ENCODE measurements at regions not wholly inside any gene's neighbourhood (a gene's known extent, or its start where the extent isn't known, plus 50 kb on each side); places are given as distances from the start of the nearest gene placed in this dataset.

DNA sequence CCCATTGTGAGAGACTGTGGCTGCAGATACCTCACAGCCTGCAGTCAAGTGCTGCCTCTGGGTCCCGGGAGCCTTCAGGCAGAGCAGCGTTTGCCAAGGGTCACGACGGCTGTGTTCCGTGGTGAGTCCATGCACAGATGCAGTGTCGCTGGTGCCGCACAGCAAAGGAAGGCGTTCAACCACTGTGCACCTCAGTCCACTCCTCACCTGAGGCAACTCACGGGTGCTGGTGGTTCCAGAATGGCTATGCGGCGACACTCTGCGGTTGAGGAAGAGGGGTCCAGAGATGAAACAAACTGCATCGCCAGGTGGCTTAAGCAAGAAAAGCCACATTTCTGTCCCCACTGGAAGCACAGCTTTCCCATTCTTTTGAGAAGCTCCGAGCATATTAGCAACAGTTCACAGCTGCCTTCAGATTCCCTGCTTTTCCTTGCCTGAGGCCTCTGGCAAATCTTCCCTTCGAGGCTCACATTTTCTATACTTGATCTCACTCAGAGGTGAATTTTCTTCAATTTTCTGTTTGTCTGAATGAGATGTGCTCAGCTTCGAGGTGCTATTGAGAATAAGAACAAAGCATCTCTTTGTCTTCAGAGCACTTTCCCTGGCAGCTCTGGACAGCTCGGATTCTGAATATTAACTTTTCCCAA lies 208.8 kb upstream of the TWIST2 start:
- no peak for DNase-seq

DNA sequence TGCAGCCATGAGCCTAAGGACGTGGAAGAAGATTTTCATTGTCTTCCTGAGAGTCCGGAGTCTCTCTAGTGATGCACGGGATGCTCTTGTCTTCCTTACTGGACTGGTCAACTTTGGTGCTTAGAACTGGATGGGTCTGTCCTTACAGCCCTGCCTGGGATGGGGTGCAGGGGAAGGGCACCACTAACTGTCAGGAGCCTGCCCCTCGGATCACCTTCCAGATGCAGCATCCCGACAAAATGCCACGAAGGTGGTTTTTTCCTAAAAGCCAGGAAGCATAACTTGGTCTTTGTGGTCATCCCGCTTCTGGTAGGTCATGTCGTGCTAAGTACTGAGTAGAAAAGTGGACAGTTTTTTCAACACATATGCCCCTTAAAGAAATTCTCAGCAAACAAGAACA lies 207.4 kb upstream of the TWIST2 start:
- no peak for DNase-seq

DNA sequence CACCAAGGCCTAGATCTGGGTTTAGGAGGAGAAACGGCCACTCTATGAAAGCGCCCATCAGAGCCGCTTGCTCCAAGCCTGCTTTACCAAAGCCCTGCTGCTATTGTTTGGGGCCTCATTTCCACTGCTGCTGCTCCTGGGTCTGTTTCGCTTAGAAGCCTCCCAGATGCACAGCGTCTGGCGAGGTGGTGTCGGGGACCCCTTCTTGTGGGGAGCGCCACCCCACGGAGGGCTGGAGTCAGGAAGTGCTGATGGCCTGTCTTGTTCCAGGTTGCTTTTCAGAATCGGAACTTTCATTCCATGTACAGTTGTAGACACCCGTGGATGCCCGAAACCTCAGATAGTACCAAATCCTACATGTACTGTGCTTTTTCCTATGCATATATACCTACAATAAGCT lies 204.9 kb upstream of the TWIST2 start:
- DNase-seq: no peak

DNA sequence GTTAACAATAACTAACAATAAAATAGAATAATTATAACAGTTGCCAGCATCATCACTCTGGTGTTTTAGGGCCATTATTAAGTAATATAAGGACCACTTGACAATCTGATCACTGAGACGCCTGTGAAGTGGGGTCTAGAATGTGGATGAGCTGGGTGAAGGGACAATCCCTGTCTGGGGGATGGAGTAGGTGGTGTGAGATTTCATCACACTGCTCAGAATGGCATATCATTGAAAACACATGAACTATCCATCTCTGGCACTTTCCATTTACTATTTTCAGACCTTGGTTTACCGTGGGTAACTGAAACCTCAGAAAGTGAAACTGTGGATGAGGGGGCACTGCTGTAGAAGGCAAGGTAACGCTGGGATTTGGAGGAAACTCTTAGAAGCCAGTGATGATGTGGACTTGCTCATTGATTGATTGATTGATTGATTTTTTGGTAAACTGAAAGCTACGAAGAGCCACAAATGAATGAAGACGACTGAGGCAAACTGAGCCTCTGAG lies 204.4 kb upstream of the TWIST2 start:
- DNase-seq: no peak

DNA sequence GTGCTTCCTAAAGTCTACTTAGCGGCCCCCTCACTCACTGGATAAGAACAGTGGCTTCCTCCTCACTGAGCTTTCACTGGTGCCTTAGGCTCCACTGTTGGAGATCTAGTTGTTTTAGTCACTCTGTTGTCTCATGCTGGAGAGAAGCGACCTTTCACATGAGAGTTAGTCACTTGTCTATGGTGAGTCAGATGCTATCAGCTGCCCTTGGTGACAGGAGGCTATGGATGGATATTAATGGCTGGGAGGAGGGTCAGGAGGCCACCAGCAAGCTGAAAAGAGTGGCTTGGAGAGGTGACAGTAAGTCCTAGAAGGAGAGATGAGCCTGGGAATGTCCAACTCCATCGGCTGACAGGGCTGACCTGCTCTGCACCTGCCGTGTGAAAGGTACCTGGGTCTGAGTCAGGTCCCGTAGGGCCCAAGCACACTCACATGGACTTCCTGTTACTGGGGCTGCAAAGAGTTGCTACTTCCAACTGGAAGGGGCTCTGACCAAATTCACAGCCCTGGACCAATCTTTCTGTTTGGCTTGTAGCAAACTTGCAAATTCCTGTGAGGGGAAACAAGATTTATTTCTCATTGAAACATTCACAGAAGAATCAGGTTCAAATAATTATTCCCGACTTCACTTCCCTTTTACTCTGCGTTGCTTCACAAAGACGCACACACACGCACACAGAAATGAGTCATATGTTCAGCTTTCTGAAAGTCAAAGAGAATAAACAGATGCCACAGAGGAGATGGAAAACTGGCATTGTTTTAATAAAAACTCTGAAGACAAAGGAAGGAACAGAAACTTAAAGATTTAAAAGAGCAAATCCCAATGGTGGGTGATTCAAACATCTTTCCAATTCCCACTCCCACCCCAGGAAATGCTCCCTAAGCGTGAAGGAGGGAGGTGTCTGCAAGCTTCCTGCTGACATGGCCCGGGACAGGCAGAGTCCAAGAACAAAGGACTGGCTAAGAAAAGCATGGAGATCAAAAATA lies 203.5 kb upstream of the TWIST2 start:
- DNase-seq: no peak

DNA sequence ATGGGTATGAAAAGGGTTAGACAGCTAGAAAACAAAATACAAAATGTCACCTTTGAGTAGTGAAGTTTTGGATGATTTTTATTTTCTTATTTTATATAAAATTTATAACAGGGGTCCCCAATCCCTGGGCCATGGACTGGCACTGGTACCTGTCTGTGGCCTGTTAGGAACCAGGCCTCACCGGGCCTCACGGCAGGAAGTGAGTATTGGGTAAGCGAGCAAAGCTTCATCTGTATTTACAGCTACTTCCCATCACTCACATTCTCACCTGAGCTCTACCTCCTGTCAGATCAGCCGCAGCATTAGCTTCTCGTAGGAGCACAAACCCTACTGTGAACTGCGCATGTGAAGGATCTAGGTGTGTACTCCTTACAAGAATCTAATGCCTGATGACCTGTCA lies 202.8 kb upstream of the TWIST2 start:
- DNase-seq: no peak

DNA sequence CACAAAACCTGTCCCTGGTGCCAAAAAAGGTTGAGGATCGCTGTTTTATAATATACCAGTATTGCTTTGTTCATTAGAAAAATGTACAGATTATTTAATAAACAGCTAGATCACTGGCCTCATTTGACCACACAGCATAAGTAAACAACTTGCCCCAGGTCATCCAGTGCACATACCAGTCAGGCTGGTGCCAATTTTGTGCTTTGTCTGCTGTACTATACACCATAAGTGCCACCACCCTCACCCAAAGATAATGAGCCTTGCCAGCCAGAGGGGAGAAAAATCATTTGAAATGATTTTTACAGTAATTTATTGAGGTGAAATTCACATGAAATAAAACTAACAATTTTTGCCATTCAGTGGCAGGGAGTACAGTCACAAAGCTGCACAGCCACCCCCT lies 202.2 kb upstream of the TWIST2 start:
- DNase-seq: no peak

DNA sequence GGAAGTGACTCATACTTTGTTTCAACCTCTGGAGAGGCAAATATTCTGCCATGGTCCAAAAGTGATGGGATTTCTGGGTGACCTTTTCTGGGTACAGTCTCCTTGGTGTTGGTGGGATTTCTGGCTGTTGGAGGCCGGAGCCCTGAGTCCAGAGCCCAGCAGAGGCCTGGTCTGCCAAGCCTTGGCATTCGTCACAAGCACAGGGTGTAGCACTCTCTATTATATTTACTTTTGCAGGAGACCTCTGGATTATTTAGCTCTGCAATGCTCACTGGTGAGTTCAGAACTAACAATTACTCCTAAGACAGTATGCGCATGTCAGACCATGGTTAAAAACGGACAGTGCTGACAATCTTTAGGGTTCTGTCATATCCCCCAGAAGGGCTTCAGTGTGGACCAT lies 201.6 kb upstream of the TWIST2 start:
- no peak for DNase-seq

DNA sequence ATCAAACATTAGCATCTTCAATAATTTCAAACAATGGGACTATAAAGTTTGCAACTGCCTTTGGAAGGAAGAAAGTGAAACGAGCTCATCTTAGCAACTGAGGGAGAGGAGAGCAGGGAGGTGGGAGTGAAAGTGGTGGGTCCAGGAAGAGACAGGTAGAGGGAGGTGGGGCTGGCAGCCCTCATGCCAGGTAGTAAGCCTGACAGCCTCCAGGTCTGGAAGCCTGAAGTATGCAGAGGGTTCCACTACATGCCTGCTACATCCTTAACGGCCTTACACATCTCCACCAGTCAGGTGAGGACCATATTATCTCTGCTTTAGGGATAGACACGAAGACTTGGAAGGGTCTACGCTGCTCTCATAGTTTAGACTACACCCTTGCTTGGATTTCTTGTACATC lies 201.1 kb upstream of the TWIST2 start:
- no peak for DNase-seq

DNA sequence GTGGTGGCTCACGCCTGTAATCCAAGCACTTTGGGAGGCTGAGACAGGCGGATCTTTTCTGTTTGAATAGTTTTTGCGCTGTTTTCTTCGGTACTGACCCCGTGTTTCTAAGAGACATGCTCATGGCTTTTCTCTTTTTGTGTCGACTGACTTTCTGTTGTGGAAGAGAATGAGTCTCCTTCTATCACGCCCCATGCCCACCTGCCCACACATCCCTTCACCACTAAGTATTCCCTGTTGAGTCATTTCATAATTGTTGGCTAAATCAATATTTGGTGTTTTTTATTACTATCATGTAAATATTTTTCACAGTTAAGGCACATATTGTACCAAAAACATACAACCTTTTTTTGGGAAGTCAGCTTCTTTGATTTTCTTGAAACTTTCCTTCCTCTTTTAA lies 198.8 kb upstream of the TWIST2 start:
- no peak for DNase-seq

DNA sequence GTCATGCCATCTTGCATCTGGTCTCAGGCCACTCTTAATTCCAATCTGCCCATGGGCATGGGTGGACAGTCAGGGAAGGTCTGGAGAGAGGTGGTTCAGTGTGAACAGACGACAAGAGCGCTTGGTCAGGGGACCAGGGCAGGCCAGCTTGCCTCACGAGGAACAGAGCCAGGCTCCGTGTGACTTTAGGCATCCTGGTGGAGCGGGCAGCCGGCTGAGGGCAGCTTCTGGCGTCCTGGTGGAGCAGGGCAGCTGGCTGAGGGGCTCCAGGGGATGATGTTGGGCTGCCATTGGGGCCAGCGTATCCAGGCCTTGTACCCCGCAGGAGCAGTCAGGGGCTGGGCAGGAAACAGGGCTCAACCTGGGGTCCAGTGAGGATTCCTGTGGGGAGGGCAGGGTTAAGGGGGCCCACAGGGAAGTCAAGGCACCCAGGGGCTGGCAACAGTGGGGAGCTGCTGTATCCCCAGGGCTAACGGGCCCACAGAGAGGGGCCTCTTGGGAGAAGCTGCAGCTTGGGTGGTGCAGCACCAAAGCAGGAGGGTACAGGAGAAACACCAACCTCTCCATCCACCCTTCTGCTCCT lies 197.9 kb upstream of the TWIST2 start:
- DNase-seq: no peak

DNA sequence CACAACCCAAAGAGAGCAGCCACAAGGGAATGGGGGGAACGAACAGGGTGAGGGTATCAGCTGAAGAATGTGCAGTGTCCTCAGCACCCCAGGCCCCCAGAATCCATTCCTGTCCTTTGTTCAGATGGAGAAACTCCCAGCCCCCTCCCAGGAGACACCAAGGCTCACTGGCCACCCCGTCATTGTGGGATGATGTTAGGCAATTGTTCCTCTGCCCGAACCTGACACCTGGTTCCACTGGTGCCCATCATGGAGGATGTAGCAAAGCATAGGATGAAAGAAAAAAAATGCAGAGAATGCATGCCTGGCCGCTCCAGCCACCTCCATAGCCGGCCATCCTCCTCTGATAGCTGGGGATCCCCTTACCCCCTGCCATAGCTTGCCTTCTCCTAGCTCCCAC lies 197.3 kb upstream of the TWIST2 start:
- DNase-seq: no peak

DNA sequence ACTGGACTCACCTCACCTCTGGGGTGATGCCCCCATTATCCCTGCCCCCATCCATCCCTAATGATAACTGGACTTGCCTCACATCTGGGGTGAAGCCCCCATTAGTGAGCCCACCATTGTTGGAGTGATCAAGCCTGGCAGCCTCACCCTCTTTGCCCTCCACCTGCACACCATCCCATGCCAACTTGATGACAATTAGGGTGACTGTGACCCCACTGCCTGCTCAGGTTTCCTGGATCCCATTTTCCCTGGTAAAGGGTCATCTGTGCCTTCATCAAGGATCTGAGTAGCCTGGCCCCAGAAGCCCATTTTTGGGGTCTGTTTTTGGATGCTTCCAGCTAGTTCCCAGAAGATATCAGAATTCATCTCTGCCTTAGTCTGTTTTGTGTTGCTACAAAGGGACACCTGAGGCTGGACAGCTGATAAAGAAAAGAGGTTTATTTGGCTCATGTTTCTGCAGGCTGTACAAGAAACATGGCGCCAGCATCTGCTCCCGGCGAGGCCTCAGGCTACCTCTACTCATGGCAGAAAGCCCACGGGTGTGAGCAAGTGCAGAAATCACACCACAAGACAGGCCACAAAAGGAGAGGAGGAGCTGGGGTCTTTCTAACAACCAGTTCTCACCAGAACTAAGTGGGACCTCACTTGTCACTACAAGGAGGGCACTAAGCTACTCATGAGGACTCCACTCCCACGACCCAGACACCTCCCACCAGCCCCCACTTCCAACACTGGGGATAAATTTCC lies 196.4 kb upstream of the TWIST2 start:
- no peak for DNase-seq

DNA sequence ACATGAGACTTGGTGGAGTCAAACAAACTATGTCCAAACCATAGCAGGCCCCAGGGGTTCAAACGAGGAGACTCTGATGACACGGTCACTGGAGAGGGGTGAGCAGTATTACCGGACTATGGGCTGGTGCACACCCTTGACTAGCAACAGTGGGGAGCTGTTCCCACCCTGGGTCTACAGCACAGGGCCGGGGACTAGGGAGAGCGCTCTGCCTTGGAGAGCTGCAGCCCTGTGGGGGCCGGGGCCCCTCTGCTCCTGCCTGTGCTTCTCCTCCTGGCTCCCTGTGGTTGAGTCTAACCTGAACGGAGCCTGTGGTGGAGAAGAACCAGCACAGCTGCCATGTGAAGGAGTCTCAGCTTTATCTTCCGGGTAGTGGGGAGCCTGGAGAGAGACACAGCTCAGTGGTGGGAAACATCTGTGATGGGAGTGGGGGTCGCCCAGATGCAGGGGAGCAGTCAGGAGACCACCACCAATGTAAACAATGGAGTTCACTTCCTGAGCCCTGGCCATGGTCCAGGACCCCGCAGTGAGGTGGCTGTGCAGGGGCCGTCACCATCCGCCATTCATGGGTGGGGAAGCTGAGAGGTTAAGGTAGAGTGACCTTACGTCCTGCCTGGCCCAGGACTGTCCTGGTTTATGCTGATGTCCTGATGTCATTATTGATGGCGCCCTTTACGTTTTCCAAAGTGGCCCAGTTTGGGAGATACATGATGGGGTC lies 195.7 kb upstream of the TWIST2 start:
- no peak for DNase-seq

DNA sequence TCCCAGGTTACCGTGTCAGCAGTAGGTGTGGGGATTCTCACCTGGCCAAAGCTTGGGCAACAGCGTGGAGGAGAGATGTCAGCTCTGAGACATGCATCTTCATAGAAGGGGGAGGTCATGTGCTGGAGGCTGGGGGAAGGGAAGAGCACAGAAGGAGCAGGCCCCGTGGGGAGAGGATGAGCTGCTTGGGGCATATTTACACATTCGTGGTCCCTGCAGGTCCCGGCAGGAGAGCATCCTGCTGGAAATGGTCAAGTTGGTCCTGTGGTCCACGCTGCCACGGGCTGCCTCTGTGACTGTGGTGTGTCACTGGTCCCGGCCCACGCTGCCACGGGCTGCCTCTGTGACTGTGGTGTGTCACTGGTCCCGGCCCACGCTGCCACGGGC lies 195.1 kb upstream of the TWIST2 start:
- no peak for DNase-seq

DNA sequence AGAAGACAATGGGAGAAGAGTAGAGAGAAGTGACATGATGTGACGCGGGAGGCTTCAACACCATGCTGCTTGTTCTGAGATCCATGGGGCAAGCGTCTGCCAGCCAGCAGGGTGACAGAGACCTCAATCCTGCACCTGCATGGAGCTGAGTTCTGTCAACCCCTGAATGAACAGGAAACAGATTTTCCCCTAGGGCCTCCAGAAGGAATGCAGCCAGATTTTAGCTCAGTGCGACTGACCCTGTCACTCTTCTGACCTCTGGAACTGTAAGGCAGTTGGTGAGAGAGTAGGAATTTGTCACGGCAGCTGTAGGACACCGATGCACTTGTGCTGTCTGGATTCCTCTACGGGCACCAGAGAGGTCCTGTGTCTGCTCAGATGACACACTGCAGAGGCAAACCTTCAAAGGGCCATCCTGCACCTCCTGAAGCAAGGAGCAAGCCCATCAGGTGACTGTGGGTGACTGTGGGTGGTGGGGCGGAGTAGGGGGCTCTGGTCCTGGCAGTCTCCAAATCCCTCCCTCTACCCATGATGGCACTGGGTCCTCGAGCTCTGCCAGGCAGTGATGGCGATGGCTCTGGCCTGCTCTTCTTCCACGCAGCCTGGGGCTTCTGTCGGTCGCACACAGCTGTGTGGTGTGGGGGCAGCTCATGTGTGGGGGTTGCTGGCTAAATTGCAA lies 194.3 kb upstream of the TWIST2 start:
- DNase-seq: no peak

DNA sequence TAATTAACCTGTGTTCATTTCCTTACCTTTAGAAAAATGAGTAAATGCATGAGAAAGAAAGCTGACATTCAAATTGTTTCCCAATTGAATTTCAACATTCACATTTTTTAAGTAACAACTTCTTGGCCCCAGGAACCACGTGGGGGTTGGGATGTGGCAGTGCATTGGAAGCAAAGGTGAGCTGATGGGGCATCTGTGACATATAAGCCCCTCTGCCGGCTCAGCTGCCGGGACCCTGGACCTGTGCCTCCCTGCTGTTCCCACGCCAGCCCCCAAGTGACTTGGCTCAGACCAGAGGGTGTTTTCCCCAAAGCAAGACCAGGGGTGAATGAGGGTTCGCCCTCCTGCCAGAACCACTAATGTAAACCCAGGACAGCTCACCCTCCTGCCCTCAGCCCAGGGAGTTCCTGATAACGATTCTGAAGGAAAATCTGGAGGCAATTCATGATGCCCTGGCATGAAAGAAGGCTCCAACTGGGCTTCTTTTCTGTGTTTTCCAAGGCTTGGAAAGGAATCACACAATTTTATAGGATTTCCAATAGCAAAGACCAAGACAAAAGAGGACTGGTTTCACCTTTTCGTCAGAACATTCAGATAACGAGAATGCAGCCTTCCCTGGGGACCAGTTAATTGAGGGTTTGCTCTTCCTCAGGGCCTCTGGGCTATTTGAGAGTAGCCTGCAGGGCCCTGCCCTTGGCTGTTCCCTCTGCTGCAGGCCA lies 193.2 kb upstream of the TWIST2 start:
- DNase-seq: no peak

DNA sequence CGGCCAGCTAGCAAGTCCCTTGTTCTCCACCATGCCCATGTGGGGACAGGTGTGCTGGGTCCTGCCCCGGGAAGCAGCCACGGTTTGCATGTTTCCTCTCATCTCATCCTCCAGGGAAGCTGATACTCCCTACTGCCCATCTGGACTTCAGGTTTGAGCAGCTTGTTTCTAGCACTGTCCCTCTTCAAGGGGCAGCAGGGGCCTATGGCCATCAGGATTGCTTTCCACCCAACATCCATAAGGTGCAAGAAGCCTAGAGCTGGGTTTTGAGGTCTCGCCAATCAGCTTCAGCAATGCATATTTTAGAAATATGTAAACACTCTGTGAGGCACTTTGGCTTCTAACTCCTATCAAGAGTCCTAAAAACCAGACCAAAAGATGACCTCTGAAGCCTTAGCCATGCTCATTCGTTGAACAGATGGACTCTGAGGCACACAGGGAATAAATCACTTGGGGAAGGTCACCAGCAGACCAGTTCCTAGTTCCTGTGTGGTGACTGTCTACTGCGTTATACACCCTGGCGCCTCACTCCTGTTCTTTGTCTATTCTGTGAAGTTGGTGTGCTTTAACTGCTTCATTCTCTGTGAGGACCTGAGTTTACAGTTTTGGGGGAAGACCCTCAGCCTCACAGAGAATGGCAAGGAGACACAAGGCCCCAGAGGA lies 192.6 kb upstream of the TWIST2 start:
- no peak for DNase-seq

DNA sequence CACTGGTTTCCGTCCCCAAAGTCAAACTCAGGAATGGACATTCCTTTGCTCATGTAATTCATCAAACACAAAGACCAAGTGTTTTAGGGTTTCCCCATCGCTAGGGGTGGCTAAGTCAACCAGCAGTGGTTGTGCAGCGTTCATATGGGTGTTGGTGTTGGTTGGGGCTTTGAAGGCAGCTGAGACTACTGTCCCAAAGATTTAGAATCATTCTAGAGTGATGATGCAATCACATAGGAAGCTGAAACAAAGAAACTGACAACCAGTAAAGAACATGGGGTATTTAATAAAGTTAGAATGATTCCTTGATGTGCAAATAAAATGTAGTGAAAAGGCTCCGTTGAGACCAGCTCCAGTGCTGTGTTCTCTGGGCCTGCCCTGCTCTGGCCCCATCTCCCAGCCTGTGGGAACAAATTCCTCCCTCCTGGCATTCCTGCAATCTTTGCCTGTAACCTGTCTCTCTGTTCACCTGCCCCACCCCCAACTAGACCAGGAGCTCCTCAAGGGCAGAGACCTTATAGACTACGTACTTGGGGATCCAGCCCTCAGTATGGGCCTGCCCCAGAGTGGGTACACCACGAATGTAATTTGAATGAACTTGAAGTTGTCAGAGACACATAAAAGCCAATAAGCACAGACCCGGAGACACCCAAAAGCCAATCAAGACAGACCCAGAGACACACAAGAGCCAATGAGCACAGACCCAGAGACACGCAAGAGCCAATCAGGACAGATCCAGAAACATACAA lies 191.7 kb upstream of the TWIST2 start:
- no peak for DNase-seq
